Loucy (cell line): ENCODE measurements at regions not wholly inside any gene's neighbourhood (a gene's known extent, or its start where the extent isn't known, plus 50 kb on each side); places are given as distances from the start of the nearest gene placed in this dataset.
A peak's percentile ranks its signal among the peaks of the same experiment; 100 is the strongest.

ENCODE experiments used
- H2AFZ ChIP-seq: fragments of 200-600 bp; sonication (generic); 2 replicates; pipeline ENCODE4 v1.6.0; 2016; ENCODE audit warnings: antibody characterized with exemption, mild to moderate bottlenecking, low read length, moderate library complexity
- H3F3A ChIP-seq: fragments of 200-600 bp; 2 replicates; pipeline ENCODE4 v1.6.0; 2016; ENCODE audit warnings: antibody characterized with exemption, low read depth, mild to moderate bottlenecking
- H3K27me3 ChIP-seq: fragments of 200-600 bp; sonication (generic); 2 replicates; pipeline ENCODE4 v1.6.1; 2014; ENCODE audit warnings: low read length, mild to moderate bottlenecking; ENCODE audit not compliant: insufficient read depth, poor library complexity, severe bottlenecking
- H3K36me3 ChIP-seq: fragments of 200-600 bp; sonication (generic); 2 replicates; pipeline ENCODE4 v1.6.1; 2016; ENCODE audit warnings: low read length; ENCODE audit not compliant: insufficient read depth
- H3K4me1 ChIP-seq: fragments of 200-600 bp; sonication (generic); 2 replicates; pipeline ENCODE4 v1.5.1; 2014; ENCODE audit warnings: low read length, mild to moderate bottlenecking; ENCODE audit not compliant: insufficient read depth, poor library complexity, severe bottlenecking
- H3K4me2 ChIP-seq: fragments of 200-600 bp; sonication (generic); 2 replicates; pipeline ENCODE4 v1.6.0; 2014; ENCODE audit warnings: antibody characterized with exemption, low read length, low read depth, mild to moderate bottlenecking; ENCODE audit not compliant: poor library complexity, severe bottlenecking
- H3K4me3 ChIP-seq: fragments of 200-600 bp; sonication (generic); 2 replicates; pipeline ENCODE4 v1.5.1; 2014; ENCODE audit warnings: low read length, mild to moderate bottlenecking, mixed read lengths; ENCODE audit not compliant: poor library complexity, severe bottlenecking
- H3K79me2 ChIP-seq: fragments of 200-600 bp; sonication (generic); 2 replicates; pipeline ENCODE4 v1.6.1; 2014; ENCODE audit warnings: low read length; ENCODE audit not compliant: insufficient read depth
- H3K9ac ChIP-seq: fragments of 200-600 bp; sonication (generic); 2 replicates; pipeline ENCODE4 v1.6.0; 2014; ENCODE audit warnings: mild to moderate bottlenecking, low read depth, low read length, moderate library complexity; ENCODE audit not compliant: poor library complexity, severe bottlenecking
- H3K9me2 ChIP-seq: fragments of 200-600 bp; sonication (generic); replicated peaks from 2 replicates; pipeline ENCODE4 v1.6.1; 2016; ENCODE audit warnings: low read depth, low read length, mixed read lengths
- H3K9me3 ChIP-seq: fragments of 200-600 bp; sonication (generic); 2 replicates; pipeline ENCODE4 v1.6.1; 2014; ENCODE audit warnings: mild to moderate bottlenecking, antibody characterized with exemption, low read length, low read depth; ENCODE audit not compliant: insufficient read depth
- H4K20me1 ChIP-seq: fragments of 200-600 bp; sonication (generic); 2 replicates; pipeline ENCODE4 v1.6.0; 2014; ENCODE audit warnings: antibody characterized with exemption, low read length, mild to moderate bottlenecking; ENCODE audit not compliant: insufficient read depth, poor library complexity, severe bottlenecking
- EZH2phosphoT487 ChIP-seq: fragments of 200-600 bp; IDR thresholded peaks from 2 replicates; pipeline ENCODE4 v1.6.1; 2018; ENCODE audit warnings: antibody characterized with exemption, mild to moderate bottlenecking, moderate library complexity, borderline replicate concordance
- TF ChIP-seq, protein P1 (sequence below): fragments of 200-600 bp; sonication (generic); conservative IDR thresholded peaks from 2 replicates; pipeline ENCODE4 v1.5.1; 2014; ENCODE audit warnings: mild to moderate bottlenecking, antibody characterized with exemption, low read length

GRCh38 chr6:81307651-81308214, 444.7 kb downstream of the TENT5A start:
- Histone ChIP-seq H3K4me3 (no peak overlapping the region), H3K9me2 (no peaks in the 10 kb centered on the region), H3K9me3 (no peaks in the 10 kb centered on the region), H3K27me3 (no peaks in the 10 kb centered on the region), H3K36me3 (no peaks in the 10 kb centered on the region), H3K4me2 (no peak overlapping the region), H3F3A (no peaks in the 10 kb centered on the region), H4K20me1 (no peaks in the 10 kb centered on the region), H3K79me2 (no peaks in the 10 kb centered on the region), H2AFZ (no peak overlapping the region), H3K4me1 (peaks cover 8% of the 10 kb centered on the region), H3K9ac (no peak overlapping the region)
- TF ChIP-seq, protein P1, sequence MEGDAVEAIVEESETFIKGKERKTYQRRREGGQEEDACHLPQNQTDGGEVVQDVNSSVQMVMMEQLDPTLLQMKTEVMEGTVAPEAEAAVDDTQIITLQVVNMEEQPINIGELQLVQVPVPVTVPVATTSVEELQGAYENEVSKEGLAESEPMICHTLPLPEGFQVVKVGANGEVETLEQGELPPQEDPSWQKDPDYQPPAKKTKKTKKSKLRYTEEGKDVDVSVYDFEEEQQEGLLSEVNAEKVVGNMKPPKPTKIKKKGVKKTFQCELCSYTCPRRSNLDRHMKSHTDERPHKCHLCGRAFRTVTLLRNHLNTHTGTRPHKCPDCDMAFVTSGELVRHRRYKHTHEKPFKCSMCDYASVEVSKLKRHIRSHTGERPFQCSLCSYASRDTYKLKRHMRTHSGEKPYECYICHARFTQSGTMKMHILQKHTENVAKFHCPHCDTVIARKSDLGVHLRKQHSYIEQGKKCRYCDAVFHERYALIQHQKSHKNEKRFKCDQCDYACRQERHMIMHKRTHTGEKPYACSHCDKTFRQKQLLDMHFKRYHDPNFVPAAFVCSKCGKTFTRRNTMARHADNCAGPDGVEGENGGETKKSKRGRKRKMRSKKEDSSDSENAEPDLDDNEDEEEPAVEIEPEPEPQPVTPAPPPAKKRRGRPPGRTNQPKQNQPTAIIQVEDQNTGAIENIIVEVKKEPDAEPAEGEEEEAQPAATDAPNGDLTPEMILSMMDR = no peak
- TF ChIP-seq EZH2phosphoT487 = no peak

DNA sequence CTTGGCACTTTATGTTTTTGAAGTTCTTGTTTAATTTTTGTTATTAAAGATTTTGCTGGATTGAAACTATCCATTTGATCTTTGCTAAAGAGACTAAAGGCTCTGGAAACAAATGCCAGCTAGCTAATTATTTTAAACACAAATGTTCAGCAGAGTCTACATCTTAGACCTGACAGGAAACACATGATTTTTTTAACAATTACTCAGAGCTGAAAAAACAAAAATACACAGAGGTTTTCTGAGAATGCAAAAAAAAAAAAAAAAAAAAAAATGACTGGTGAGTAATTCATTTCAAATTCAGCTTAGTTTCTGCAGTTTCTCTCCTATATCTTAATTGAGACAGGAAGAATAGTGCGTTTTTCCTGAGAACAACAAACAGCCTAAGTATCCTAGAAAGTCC, 448.0 kb downstream of the TENT5A start:
- H4K20me1 ChIP-seq = no peaks in the 10 kb centered on the region
- no peaks in the 10 kb centered on the region for H3F3A ChIP-seq
- no peaks in the 10 kb centered on the region for H3K27me3 ChIP-seq
- H3K4me3 ChIP-seq = no peak overlapping the region
- no peaks in the 10 kb centered on the region for H3K36me3 ChIP-seq
- H2AFZ ChIP-seq = no peak overlapping the region
- H3K4me1 ChIP-seq = peaks cover 8% of the 10 kb centered on the region
- TF ChIP-seq, protein P1 = no peak
- no peak for TF ChIP-seq EZH2phosphoT487
- no peaks in the 10 kb centered on the region for H3K9me2 ChIP-seq
- no peak overlapping the region for H3K4me2 ChIP-seq
- H3K9ac ChIP-seq = no peak overlapping the region
- H3K79me2 ChIP-seq = no peaks in the 10 kb centered on the region
- no peaks in the 10 kb centered on the region for H3K9me3 ChIP-seq

DNA sequence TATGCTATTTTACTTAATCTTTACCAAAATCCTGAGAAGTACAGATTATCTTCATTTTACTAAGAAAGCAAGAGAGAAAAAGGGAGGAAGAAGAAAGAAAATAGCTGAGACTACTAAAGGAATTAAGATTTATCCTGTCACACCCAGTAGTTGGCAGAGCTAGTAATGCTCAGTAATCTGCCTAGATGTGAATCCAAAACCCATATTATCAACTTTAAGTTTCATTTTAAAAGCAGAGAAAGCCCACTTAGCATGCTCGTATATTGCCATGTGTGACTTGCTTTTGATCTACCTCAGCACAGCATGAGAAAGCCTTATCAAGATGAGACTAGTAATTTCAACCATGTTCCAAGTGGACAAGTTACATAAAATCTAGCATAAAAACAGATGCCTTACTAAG, 451.5 kb downstream of the TENT5A start:
- peaks cover 8% of the 10 kb centered on the region for H3K4me1 ChIP-seq
- H2AFZ ChIP-seq = peak overlapping the region; percentile 22; the same call in 1 of the 2 replicates
- H3K9me3 ChIP-seq = no peaks in the 10 kb centered on the region
- no peak overlapping the region for H3K4me2 ChIP-seq
- no peaks in the 10 kb centered on the region for H3K27me3 ChIP-seq
- H3K79me2 ChIP-seq = no peaks in the 10 kb centered on the region
- no peak overlapping the region for H3K9ac ChIP-seq
- no peaks in the 10 kb centered on the region for H4K20me1 ChIP-seq
- no peak for TF ChIP-seq EZH2phosphoT487
- TF ChIP-seq, protein P1 = no peak
- no peak overlapping the region for H3K4me3 ChIP-seq
- H3K36me3 ChIP-seq = no peaks in the 10 kb centered on the region
- no peaks in the 10 kb centered on the region for H3F3A ChIP-seq
- H3K9me2 ChIP-seq = no peaks in the 10 kb centered on the region
